ENCODE measurements at regions not wholly inside any gene's neighbourhood (a gene's known extent, or its start where the extent isn't known, plus 50 kb on each side); places are given as distances from the start of the nearest gene placed in this dataset.

DNA sequence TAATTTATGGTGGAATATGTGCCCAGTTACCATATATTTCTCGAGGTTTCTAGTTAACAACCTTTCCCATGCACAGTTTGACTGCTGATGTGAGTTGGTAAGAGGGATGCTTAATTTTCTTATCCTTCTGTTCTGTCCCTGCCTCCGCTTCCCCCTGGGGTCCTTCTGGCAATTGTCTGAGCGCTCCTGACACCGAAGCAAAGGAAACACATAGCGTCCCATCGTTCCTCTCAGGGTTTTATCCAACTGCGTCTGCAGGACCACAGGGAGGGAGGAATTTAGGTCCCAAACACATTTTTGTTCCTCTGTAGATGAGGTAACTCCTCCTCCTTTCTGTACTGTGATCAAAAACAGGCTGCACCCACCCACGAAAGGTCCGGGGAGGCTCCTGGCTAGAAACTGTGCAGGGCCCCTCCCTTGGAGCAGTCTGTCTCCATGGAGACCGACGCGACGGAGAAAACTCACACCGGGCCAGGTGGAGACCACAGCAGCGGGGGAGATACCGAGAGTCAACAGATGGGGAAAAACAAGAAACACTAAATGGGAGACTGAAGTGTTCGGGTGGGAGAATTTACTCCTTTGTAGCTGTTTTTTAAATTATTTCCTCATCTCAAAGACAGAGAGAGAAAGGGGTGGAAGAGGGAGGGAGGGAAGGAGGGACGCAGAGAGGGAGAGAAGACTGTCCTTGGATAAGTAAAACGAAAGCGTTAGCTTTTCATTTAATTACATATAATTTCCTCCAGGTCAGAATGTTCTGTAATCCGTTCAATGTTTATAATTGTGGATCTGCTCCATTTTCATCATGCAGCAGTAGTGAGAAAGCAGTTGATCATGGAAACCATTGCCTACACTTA is 191.8 kb upstream of the NBEA start:
- H3K4me1 Mint-ChIP-seq, result no peaks in the 10 kb centered on the region
- H3K36me3 Mint-ChIP-seq, result no peaks in the 10 kb centered on the region
- no peak overlapping the region for H3K4me3 Mint-ChIP-seq
- H3K9me3 Mint-ChIP-seq, result no peaks in the 10 kb centered on the region
- CTCF ChIA-PET, result no interaction called here
- DNase-seq, result no peak
- H3K27ac Mint-ChIP-seq, result no peak overlapping the region
- H3K27me3 Mint-ChIP-seq, result peaks cover 5% of the 10 kb centered on the region

DNA sequence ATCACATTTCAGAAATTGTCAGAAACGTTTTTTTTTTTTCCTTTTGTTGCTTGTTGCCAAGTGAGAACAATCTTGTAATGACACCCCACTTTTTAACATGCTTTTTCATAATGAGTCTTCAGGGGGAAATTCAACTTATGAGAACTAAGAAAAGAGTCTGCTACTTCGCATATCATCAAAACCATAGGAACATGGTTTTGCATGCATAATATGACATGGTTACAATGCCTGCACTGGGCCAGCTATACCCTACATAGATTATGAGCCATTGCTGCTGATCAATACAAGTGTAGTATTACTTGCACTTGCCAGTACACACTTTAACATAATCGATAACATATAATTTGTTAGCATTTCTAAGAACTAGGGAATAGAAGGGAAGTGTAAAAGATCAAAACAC is 191.0 kb upstream of the NBEA start:
- H3K27me3 Mint-ChIP-seq, result peaks cover 5% of the 10 kb centered on the region
- H3K4me1 Mint-ChIP-seq, result no peaks in the 10 kb centered on the region
- no peaks in the 10 kb centered on the region for H3K9me3 Mint-ChIP-seq
- no peaks in the 10 kb centered on the region for H3K36me3 Mint-ChIP-seq
- no peak overlapping the region for H3K27ac Mint-ChIP-seq
- CTCF ChIA-PET, result no interaction called here
- no peak for DNase-seq
- no peak overlapping the region for H3K4me3 Mint-ChIP-seq

DNA sequence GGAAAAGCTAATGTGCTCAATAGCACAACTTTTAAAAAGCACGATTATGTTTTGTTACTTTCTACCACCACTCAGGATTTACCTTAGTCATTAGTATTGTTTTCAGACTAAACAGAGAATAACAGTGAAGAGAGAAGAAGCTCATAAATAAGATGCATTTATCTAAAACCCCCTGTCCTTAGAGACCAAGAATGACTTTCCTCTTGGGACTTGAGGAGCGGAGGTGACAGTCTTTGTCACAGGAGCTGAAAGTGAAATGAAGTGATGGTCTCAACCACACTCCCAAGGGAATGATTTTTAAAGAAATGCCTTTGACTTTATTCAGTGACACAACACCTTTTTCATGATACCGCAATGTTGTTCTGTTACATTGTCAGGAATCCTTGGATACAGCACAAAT is 190.6 kb upstream of the NBEA start:
- H3K27me3 Mint-ChIP-seq, result peaks cover 5% of the 10 kb centered on the region
- CTCF ChIA-PET, result no interaction called here
- H3K27ac Mint-ChIP-seq, result no peak overlapping the region
- DNase-seq, result no peak
- no peaks in the 10 kb centered on the region for H3K9me3 Mint-ChIP-seq
- no peak overlapping the region for H3K4me3 Mint-ChIP-seq
- H3K4me1 Mint-ChIP-seq, result no peaks in the 10 kb centered on the region
- H3K36me3 Mint-ChIP-seq, result no peaks in the 10 kb centered on the region

DNA sequence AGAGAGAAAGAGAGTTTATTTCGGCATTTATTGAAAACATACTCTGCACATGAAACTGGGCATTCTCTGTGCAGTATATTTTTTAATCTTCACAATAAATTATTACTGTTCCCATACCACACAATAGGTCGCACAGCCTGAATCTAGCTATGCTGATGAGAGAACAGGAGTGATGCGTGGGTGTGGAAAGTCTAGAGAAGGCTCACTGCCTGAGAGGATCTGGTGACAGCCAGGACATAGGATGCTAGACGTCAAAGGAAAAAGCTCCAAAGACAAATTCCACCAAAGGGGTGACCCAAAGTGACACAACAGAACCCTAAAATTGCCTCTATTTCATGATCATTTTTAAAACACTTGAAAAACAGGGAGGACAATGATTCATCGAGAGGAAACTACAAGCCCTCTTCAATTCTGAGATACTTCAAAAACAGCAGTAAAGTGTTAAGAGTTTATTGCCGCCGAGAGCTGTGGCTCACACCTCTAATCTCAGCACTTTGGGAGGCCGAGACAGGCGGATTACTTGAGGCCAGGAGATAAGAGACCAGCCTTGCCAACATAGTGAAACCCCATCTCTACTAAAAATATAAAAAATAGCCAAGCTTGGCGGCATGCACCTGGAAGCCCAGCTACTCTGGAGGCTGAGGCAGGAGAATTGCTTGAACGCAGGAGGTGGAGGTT is 189.6 kb upstream of the NBEA start:
- H3K4me1 Mint-ChIP-seq, result no peaks in the 10 kb centered on the region

DNA sequence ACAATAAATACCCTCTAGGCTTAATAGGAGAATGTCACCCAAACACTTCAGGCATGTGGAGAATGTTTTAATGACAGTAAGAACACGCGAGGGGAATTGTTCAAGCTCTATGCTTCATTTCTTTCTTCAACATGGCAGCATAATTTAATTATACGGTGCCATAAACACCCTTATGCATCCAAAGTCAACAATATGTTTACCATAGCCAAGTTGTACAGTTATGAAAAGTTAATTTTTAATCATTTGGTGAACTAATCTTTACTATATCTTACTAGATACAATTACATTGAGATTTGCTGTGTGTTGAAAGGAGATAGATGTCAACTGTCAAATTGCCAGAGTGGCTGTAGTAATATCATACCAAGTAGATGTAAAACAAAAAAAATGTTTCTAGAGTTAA is 185.9 kb upstream of the NBEA start:
- Mint-ChIP-seq H3K27ac (no peak overlapping the region), H3K4me3 (no peak overlapping the region), H3K9me3 (no peaks in the 10 kb centered on the region), H3K27me3 (no peaks in the 10 kb centered on the region), H3K36me3 (no peaks in the 10 kb centered on the region), H3K4me1 (no peaks in the 10 kb centered on the region)
- CTCF ChIA-PET, result no interaction called here
- no peak for DNase-seq

More for the DNA sequence above, 189.6 kb upstream of the NBEA start:
- CTCF ChIA-PET, result no interaction called here
- H3K9me3 Mint-ChIP-seq, result no peaks in the 10 kb centered on the region
- H3K36me3 Mint-ChIP-seq, result no peaks in the 10 kb centered on the region
- peaks cover 5% of the 10 kb centered on the region for H3K27me3 Mint-ChIP-seq
- no peak for DNase-seq
- H3K4me3 Mint-ChIP-seq, result no peak overlapping the region
- H3K27ac Mint-ChIP-seq, result no peak overlapping the region

DNA sequence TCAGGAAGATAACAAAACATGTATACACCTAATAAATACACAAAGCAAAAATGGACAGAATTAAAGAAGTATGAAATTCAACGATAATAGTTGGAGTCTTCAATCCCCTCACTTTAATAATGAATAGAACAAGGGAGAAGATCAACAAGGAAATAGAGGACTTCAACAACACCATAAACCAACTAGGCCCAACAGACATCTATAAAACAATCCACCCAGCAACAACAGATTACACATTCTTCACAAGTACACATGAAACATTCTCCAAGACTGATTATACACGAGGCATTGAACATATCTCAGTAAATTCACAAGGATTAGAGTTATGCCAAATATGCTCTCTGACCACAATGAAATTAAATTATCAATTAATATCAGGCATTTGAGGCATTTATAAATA is 185.5 kb upstream of the NBEA start:
- CTCF ChIA-PET, result no interaction called here
- H3K4me3 Mint-ChIP-seq, result no peak overlapping the region

DNA sequence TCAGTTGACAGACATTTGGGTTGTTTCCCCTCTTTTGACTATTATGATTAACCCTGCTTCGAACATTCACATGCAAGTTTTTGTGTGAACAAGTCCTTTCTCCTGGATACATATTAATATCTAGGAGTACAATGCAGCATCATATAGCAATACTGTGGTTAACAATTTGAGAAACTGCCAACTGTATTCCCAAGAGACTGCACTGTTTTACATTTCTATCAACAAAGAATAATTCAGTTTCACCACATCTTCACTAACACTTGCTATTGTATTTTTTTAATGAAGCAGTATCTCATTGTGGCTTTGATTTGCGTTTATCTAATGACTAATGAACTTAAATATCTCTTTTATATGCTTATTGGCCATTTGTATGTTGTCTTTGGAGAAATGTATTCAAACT is 184.6 kb upstream of the NBEA start:
- CTCF ChIA-PET, result no interaction called here
- no peak for DNase-seq

More for the DNA sequence above, 185.5 kb upstream of the NBEA start:
- no peaks in the 10 kb centered on the region for H3K36me3 Mint-ChIP-seq
- no peaks in the 10 kb centered on the region for H3K9me3 Mint-ChIP-seq
- no peak for DNase-seq
- no peaks in the 10 kb centered on the region for H3K27me3 Mint-ChIP-seq
- no peak overlapping the region for H3K27ac Mint-ChIP-seq
- no peaks in the 10 kb centered on the region for H3K4me1 Mint-ChIP-seq

DNA sequence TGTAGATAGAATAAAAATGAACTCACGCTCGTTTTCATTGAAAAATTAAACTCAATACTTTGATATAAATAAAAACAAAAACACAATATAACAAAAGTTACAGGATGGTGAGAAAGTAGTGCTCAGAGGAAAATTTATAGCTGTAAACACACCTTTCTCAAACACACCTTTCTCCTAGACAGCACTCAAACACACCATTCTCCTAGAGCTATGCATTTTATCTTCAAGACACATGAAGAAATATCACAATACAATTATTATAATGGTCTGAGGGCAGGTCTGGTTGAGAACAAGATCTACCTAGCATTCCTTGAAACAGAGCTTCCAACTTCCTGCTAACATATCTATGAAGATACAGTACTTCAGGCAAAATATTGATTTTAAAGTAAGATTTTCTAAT is 183.4 kb upstream of the NBEA start:
- Mint-ChIP-seq H3K27me3 (no peaks in the 10 kb centered on the region), H3K4me1 (no peaks in the 10 kb centered on the region), H3K36me3 (no peaks in the 10 kb centered on the region), H3K9me3 (no peaks in the 10 kb centered on the region), H3K4me3 (no peak overlapping the region), H3K27ac (no peak overlapping the region)
- CTCF ChIA-PET, result no interaction called here
- DNase-seq, result no peak

More for the DNA sequence above, 184.6 kb upstream of the NBEA start:
- Mint-ChIP-seq H3K27me3 (no peaks in the 10 kb centered on the region), H3K36me3 (no peaks in the 10 kb centered on the region), H3K9me3 (no peaks in the 10 kb centered on the region), H3K27ac (no peak overlapping the region), H3K4me1 (no peaks in the 10 kb centered on the region), H3K4me3 (no peak overlapping the region)

DNA sequence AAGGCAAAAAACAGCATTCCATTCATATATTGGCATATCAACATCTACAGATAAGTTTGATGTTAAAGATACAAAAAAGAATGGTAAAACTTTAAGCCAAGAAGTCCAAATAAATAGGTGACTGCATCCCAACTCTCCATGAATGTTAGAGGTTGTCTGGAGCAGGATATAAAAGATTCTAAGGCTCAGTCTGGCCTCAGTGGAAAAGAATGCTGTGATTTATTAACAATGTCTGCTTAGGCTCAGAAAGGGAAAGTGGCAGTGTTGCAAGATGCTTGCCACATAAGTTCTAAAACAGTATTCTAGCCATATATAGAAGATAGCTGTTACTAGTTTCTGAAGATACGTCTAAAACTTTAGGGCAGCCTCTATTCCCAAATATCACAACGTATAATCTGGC is 179.8 kb upstream of the NBEA start:
- Mint-ChIP-seq H3K4me1 (no peaks in the 10 kb centered on the region), H3K4me3 (no peak overlapping the region), H3K27ac (no peak overlapping the region), H3K36me3 (no peaks in the 10 kb centered on the region), H3K9me3 (no peaks in the 10 kb centered on the region), H3K27me3 (no peaks in the 10 kb centered on the region)
- no peak for DNase-seq
- CTCF ChIA-PET, result no interaction called here

DNA sequence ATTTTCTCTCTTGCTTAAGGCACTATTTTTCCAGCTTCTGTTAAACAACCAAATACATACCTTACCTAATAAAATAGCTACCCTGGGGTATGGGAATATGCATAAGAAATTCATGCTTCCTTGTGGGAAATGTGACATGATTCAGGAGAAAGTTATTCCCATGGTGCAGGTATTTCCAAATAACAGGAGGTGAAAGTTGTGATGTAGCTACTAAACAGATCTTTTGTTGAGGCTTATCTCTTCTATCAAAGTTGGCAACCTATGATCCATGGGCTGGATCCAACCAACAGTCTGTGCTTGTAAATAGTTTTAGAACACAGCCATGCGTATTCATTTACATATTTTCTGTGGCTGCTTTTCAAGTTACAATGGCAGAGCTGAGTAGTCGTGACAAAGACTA is 177.8 kb upstream of the NBEA start:
- Mint-ChIP-seq H3K36me3 (no peaks in the 10 kb centered on the region), H3K27me3 (no peaks in the 10 kb centered on the region), H3K4me1 (no peaks in the 10 kb centered on the region), H3K9me3 (no peaks in the 10 kb centered on the region), H3K4me3 (no peak overlapping the region), H3K27ac (no peak overlapping the region)
- CTCF ChIA-PET, result no interaction called here
- DNase-seq, result no peak

DNA sequence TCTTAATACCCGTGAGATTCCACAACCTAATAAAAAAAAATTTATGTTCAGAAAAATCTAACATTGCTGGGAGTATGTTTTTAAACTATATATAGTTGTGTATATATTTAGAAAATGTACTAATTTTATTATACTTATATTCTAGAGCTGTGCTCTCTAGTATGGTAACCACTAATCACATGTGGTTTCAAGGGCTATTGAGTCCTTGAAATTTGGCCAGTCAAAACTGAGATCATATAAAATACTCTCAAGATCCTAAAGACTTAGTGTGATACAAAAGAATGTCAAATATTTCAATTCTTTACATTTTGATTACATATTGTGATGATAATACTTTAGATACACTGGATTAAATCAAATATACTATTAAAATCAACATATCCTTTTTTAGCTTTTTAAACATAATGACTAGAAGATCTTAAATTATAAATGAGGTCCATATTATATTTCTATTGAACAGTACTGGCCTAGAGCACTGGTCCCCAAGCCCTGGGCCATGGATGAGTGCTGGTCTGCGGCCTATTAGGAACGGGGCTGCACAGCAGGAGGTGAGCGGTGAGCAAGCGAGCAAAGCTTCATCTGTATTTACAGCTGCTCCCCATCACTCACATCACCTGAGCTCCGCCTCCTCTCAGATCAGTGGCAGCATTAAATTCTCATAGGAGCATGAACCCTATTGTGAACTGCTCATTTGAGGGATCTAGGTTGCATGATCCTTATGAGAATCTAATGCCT is 176.5 kb upstream of the NBEA start:
- CTCF ChIA-PET, result no interaction called here
- no peaks in the 10 kb centered on the region for H3K9me3 Mint-ChIP-seq
- H3K27ac Mint-ChIP-seq, result no peak overlapping the region
- no peak for DNase-seq
- no peaks in the 10 kb centered on the region for H3K36me3 Mint-ChIP-seq
- H3K4me1 Mint-ChIP-seq, result no peaks in the 10 kb centered on the region
- no peak overlapping the region for H3K4me3 Mint-ChIP-seq
- H3K27me3 Mint-ChIP-seq, result no peaks in the 10 kb centered on the region

DNA sequence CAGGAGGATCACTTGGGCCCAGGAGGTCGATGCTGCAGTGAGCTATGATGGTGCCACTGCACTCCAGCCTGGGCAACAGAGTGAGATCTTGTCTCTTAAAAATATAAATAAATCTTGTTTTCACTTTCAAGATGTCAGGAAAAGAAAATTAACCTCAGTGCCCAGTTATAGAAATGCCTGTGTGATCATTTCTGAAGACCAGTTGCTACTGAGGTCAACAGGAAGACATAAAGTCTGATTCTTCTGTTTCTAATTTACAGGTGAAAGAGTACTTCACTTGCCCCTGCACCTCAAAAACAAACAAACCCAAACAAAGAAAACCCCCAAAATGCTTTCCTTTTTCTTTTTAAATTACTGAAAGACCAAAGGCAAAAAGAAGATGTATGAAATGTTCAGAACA is 174.3 kb upstream of the NBEA start:
- H3K9me3 Mint-ChIP-seq, result no peaks in the 10 kb centered on the region
- no peak overlapping the region for H3K27ac Mint-ChIP-seq
- DNase-seq, result no peak
- no peaks in the 10 kb centered on the region for H3K4me1 Mint-ChIP-seq
- CTCF ChIA-PET, result no interaction called here
- no peak overlapping the region for H3K4me3 Mint-ChIP-seq
- no peaks in the 10 kb centered on the region for H3K36me3 Mint-ChIP-seq
- H3K27me3 Mint-ChIP-seq, result no peaks in the 10 kb centered on the region

DNA sequence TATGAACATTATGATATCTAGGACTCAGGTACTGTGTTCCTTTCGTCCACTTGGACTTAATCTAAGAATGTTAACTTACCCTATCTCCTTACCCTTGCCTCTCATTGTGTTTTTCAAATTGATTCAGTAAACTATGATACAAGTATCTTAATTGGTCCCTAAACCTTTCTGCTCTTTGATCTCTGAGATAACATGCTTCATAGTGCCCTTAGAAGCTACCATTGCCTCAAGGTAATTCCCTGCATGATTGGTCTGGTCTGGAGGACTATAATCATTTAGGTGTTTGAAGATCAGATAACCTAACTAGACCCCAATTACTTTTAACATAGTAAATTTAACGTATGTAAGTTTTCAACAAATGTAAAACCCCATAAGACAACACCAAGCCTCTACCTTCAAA is 169.9 kb upstream of the NBEA start:
- Mint-ChIP-seq H3K9me3 (no peaks in the 10 kb centered on the region), H3K4me1 (no peaks in the 10 kb centered on the region), H3K36me3 (no peaks in the 10 kb centered on the region), H3K4me3 (no peak overlapping the region), H3K27me3 (no peaks in the 10 kb centered on the region), H3K27ac (no peak overlapping the region)
- no peak for DNase-seq
- CTCF ChIA-PET, result no interaction called here

DNA sequence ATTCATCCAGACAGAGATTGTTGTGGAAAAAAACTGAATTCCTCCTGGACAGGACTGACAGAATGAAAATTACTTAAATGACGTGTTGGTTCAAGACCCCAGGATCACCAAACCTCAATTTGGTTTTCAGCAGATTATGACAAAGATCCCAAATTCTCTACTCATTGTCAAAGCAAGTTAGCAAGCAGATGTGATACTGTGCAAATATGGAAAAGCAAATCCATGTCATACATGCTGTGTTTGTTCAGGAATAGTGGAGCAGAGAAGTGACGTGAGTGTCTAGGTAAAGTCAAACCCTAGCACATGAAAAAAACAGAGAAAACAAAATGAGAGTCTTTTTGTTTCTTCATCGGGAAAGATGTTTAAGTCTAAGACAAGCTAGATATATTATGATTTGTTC is 169.2 kb upstream of the NBEA start:
- H3K4me1 Mint-ChIP-seq, result no peaks in the 10 kb centered on the region
- H3K4me3 Mint-ChIP-seq, result no peak overlapping the region
- H3K27me3 Mint-ChIP-seq, result no peaks in the 10 kb centered on the region
- no peak overlapping the region for H3K27ac Mint-ChIP-seq
- H3K36me3 Mint-ChIP-seq, result no peaks in the 10 kb centered on the region
- CTCF ChIA-PET, result no interaction called here
- no peaks in the 10 kb centered on the region for H3K9me3 Mint-ChIP-seq
- no peak for DNase-seq
